ENCODE measurements at regions not wholly inside any gene's neighbourhood (a gene's known extent, or its start where the extent isn't known, plus 50 kb on each side); places are given as distances from the start of the nearest gene placed in this dataset.

- Histone ChIP-seq H3K27me3 (replicated peaks; ENCODE audit: insufficient read depth, low read depth, low read length, poor library complexity) (peaks cover 16% of the 10 kb centered on the region), H3K4me3 (ENCODE audit: low read depth, low read length, poor library complexity, severe bottlenecking) (no peak overlapping the region), H3K9me3 (ENCODE audit: low read depth, low read length, poor library complexity, severe bottlenecking) (no peaks in the 10 kb centered on the region), H3K27ac (ENCODE audit: low read depth, low read length, poor library complexity, severe bottlenecking) (no peak overlapping the region), H3K36me3 (ENCODE audit: insufficient read depth, low read length, poor library complexity, severe bottlenecking) (no peaks in the 10 kb centered on the region), H3K4me1 (ENCODE audit: insufficient read depth, low read length, poor library complexity, severe bottlenecking) (peaks cover 10% of the 10 kb centered on the region)
- CTCF ChIA-PET = no interaction called here
- no peak for TF ChIP-seq EZH2 (IDR thresholded peaks at IDR 0.05; ENCODE audit: borderline replicate concordance, low read depth, low read length, poor library complexity, severe bottlenecking)
- TF ChIP-seq CTCF (conservative IDR thresholded peaks at IDR 0.05; ENCODE audit: low read depth, low read length) = no peak
- BruUV-seq (replicated peaks) = no TSS peak
- POLR2A ChIA-PET (ENCODE audit: low non-redundant PET) = no interaction called here
- intact Hi-C loops (cut with micrococcal nuclease; ENCODE audit: unreplicated experiment) = no loop called here
- DNase-seq (ENCODE audit: low spot score) = no peak
Observed at GRCh38 chr4:67051000-67051789, 494.1 kb downstream of the CENPC start.

- no peak for DNase-seq (ENCODE audit: low spot score)
- H3K27me3 ChIP-seq (replicated peaks; ENCODE audit: insufficient read depth, low read depth, low read length, poor library complexity) = peaks cover 14% of the 10 kb centered on the region
- CTCF ChIA-PET = no interaction called here
- POLR2A ChIA-PET (ENCODE audit: low non-redundant PET) = no interaction called here
- intact Hi-C loops (cut with micrococcal nuclease; ENCODE audit: unreplicated experiment) = no loop called here
- no TSS peak for BruUV-seq (replicated peaks)
- H3K36me3 ChIP-seq (ENCODE audit: insufficient read depth, low read length, poor library complexity, severe bottlenecking) = no peaks in the 10 kb centered on the region
- no peak for TF ChIP-seq EZH2 (IDR thresholded peaks at IDR 0.05; ENCODE audit: borderline replicate concordance, low read depth, low read length, poor library complexity, severe bottlenecking)
- no peak for TF ChIP-seq CTCF (conservative IDR thresholded peaks at IDR 0.05; ENCODE audit: low read depth, low read length)
- H3K9me3 ChIP-seq (ENCODE audit: low read depth, low read length, poor library complexity, severe bottlenecking) = no peaks in the 10 kb centered on the region
- H3K4me3 ChIP-seq (ENCODE audit: low read depth, low read length, poor library complexity, severe bottlenecking) = no peak overlapping the region
- no peak overlapping the region for H3K27ac ChIP-seq (ENCODE audit: low read depth, low read length, poor library complexity, severe bottlenecking)
- peaks cover 10% of the 10 kb centered on the region for H3K4me1 ChIP-seq (ENCODE audit: insufficient read depth, low read length, poor library complexity, severe bottlenecking)
Observed at GRCh38 chr4:67049446-67049845, 495.9 kb downstream of the CENPC start.

- ChIA-PET POLR2A (ENCODE audit: low non-redundant PET) (no interaction called here), CTCF (no interaction called here)
- H3K36me3 ChIP-seq (ENCODE audit: insufficient read depth, low read length, poor library complexity, severe bottlenecking) = no peaks in the 10 kb centered on the region
- no peak overlapping the region for H3K4me3 ChIP-seq (ENCODE audit: low read depth, low read length, poor library complexity, severe bottlenecking)
- DNase-seq (ENCODE audit: low spot score) = no peak
- peaks cover 14% of the 10 kb centered on the region for H3K27me3 ChIP-seq (replicated peaks; ENCODE audit: insufficient read depth, low read depth, low read length, poor library complexity)
- no peak overlapping the region for H3K27ac ChIP-seq (ENCODE audit: low read depth, low read length, poor library complexity, severe bottlenecking)
- H3K4me1 ChIP-seq (ENCODE audit: insufficient read depth, low read length, poor library complexity, severe bottlenecking) = peaks cover 10% of the 10 kb centered on the region
- TF ChIP-seq EZH2 (IDR thresholded peaks at IDR 0.05; ENCODE audit: borderline replicate concordance, low read depth, low read length, poor library complexity, severe bottlenecking) = no peak
- no peaks in the 10 kb centered on the region for H3K9me3 ChIP-seq (ENCODE audit: low read depth, low read length, poor library complexity, severe bottlenecking)
- BruUV-seq (replicated peaks) = no TSS peak
- intact Hi-C loops (cut with micrococcal nuclease; ENCODE audit: unreplicated experiment) = no loop called here
Observed at GRCh38 chr4:67048530-67048929, 496.8 kb downstream of the CENPC start.

- no peak for TF ChIP-seq CTCF (conservative IDR thresholded peaks at IDR 0.05; ENCODE audit: low read depth, low read length)
- TF ChIP-seq EZH2 (IDR thresholded peaks at IDR 0.05; ENCODE audit: borderline replicate concordance, low read depth, low read length, poor library complexity, severe bottlenecking) = no peak
Observed at GRCh38 chr4:67040315-67040714, 505.0 kb downstream of the CENPC start.

More at GRCh38 chr4:67040315-67040714, 505.0 kb downstream of the CENPC start:
- intact Hi-C loops (cut with micrococcal nuclease; ENCODE audit: unreplicated experiment) = no loop called here
- H3K4me3 ChIP-seq (ENCODE audit: low read depth, low read length, poor library complexity, severe bottlenecking) = no peak overlapping the region
- H3K36me3 ChIP-seq (ENCODE audit: insufficient read depth, low read length, poor library complexity, severe bottlenecking) = no peaks in the 10 kb centered on the region
- no peaks in the 10 kb centered on the region for H3K27me3 ChIP-seq (replicated peaks; ENCODE audit: insufficient read depth, low read depth, low read length, poor library complexity)
- no peaks in the 10 kb centered on the region for H3K9me3 ChIP-seq (ENCODE audit: low read depth, low read length, poor library complexity, severe bottlenecking)
- DNase-seq (ENCODE audit: low spot score) = no peak
- H3K4me1 ChIP-seq (ENCODE audit: insufficient read depth, low read length, poor library complexity, severe bottlenecking) = no peaks in the 10 kb centered on the region
- ChIA-PET POLR2A (ENCODE audit: low non-redundant PET) (no interaction called here), CTCF (no interaction called here)
- no TSS peak for BruUV-seq (replicated peaks)
- no peak overlapping the region for H3K27ac ChIP-seq (ENCODE audit: low read depth, low read length, poor library complexity, severe bottlenecking)
